ENCODE measurements at regions not wholly inside any gene's neighbourhood (a gene's known extent, or its start where the extent isn't known, plus 50 kb on each side); places are given as distances from the start of the nearest gene placed in this dataset.

DNA sequence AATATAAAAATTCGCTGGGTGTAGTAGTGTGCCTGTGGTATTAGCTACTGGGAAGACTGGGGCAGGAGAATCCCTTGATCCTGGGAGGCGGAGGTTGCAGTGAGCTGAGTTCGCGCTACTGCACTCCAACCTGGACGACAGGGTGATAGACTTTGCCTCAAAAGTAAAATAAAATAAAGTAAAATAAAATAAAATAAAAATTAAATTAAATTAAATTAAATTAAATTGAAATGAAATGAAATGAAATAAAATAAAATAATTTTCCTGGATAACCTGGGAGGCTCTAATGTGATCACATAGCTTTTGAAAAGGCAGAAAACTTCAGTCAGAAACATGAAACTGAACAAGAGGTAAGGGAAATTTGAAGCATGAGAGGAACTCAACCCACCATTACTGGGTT, 818.4 kb upstream of the ATXN7L3B start:
- intact Hi-C loops (cut with DNase I), result no loop called here
- ATAC-seq, result no peak

GRCh38 chr12:73726881-73727280, 810.8 kb upstream of the ATXN7L3B start:
- ATAC-seq (no peak), DNase-seq (no peak), FAIRE-seq (no peak)
- Histone ChIP-seq H3K4me1 (no peaks in the 10 kb centered on the region), H3K36me3 (no peaks in the 10 kb centered on the region), H3K27me3 (no peaks in the 10 kb centered on the region), H3K9me3 (no peaks in the 10 kb centered on the region), H3K27ac (no peak overlapping the region), H3K4me3 (no peak overlapping the region)
- 61 to 69% methylated on average over 6 of the region's 6 CpGs for WGBS, 2 donors
- TF ChIP-seq, protein P1, sequence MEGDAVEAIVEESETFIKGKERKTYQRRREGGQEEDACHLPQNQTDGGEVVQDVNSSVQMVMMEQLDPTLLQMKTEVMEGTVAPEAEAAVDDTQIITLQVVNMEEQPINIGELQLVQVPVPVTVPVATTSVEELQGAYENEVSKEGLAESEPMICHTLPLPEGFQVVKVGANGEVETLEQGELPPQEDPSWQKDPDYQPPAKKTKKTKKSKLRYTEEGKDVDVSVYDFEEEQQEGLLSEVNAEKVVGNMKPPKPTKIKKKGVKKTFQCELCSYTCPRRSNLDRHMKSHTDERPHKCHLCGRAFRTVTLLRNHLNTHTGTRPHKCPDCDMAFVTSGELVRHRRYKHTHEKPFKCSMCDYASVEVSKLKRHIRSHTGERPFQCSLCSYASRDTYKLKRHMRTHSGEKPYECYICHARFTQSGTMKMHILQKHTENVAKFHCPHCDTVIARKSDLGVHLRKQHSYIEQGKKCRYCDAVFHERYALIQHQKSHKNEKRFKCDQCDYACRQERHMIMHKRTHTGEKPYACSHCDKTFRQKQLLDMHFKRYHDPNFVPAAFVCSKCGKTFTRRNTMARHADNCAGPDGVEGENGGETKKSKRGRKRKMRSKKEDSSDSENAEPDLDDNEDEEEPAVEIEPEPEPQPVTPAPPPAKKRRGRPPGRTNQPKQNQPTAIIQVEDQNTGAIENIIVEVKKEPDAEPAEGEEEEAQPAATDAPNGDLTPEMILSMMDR (IDR thresholded peaks at IDR 0.05), result no peak
- intact Hi-C loops (cut with DNase I), result no loop called here

More for the DNA sequence above, 818.4 kb upstream of the ATXN7L3B start:
- H3K27me3 ChIP-seq, result no peaks in the 10 kb centered on the region
- WGBS, 2 donors, result 82 to 89% methylated on average over 5 of the region's 5 CpGs
- H3K9me3 ChIP-seq, result no peaks in the 10 kb centered on the region
- H3K27ac ChIP-seq, result no peak overlapping the region
- no peak for DNase-seq
- no peak overlapping the region for H3K4me3 ChIP-seq
- H3K4me1 ChIP-seq, result no peaks in the 10 kb centered on the region
- H3K36me3 ChIP-seq, result no peaks in the 10 kb centered on the region
- TF ChIP-seq, protein P1 (IDR thresholded peaks at IDR 0.05), result no peak
- FAIRE-seq, result no peak

DNA sequence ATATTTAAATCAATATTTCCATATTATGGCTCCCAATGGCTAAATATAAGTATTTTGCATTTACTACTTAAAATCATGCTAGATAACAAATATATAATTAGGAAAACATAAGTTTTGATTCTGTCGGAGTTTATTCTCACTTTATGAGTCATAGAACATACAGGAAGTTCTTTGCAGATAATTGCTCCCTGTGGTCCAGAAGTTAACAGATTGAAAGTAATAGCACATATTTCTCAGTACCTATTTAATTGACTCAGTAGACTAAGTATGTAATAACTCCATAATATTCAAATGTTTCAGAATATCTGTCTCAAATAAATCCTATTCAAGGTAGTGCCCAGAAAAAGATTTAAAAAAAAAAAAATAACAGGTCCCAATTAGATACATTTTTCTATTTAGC, 806.0 kb upstream of the ATXN7L3B start:
- Histone ChIP-seq H3K4me3 (no peak overlapping the region), H3K27me3 (no peaks in the 10 kb centered on the region), H3K9me3 (no peaks in the 10 kb centered on the region), H3K4me1 (no peaks in the 10 kb centered on the region), H3K36me3 (no peaks in the 10 kb centered on the region), H3K27ac (no peak overlapping the region)
- FAIRE-seq (no peak), ATAC-seq (no peak), DNase-seq (no peak)
- TF ChIP-seq, protein P1 (IDR thresholded peaks at IDR 0.05), result no peak
- WGBS, 2 donors, result 61 to 72% methylated on average over 1 of the region's 1 CpG
- intact Hi-C loops (cut with DNase I), result no loop called here

DNA sequence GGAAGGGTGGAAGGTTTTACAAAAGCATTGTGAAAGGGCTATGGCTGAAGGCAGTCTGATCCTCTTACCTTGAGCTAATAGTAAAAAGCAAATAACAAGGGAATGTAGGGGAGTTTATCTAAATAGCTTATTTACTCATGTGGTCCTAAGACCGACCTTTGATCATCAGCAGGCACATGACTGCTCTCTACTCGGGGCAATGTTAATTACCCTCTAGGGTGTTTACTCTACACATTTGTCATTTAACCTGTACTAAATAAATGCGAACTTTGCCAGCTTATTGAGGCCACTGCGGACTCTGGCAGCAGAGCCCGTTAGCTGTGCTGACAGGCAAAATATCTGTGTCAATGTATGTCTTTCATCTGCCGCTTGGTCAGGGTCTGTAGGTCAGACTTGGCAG, 768.3 kb upstream of the ATXN7L3B start:
- WGBS, 2 donors, result 20% methylated on average over 6 of the region's 6 CpGs
- intact Hi-C loops (cut with DNase I), result no loop called here
- no peak for DNase-seq
- Histone ChIP-seq H3K4me3 (no peak overlapping the region), H3K36me3 (no peaks in the 10 kb centered on the region), H3K9me3 (no peaks in the 10 kb centered on the region), H3K27me3 (no peaks in the 10 kb centered on the region), H3K27ac (no peak overlapping the region), H3K4me1 (no peaks in the 10 kb centered on the region)
- TF ChIP-seq, protein P1 (IDR thresholded peaks at IDR 0.05), result no peak
- ATAC-seq, result no peak
- FAIRE-seq, result no peak

DNA sequence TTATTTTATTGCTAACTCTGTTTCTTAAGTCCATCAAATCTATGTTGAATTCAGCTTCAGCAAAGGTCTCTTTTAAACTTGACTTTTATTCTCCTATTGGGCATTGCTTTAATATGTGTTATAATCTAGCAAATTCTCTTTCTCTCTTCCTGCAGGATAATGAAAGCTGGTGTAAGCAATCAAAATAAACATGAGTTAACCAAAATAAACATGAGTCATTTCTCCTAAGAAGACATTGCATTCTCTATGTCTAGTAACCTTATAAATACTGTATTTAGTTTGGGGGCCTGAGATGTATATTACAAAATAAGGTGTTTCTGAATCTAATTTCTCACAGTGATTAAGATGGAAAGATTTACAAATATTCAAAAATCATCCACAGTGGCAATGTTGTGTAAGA, 739.1 kb upstream of the ATXN7L3B start:
- TF ChIP-seq, protein P1 (IDR thresholded peaks at IDR 0.05), result no peak
- DNase-seq (no peak), FAIRE-seq (no peak), ATAC-seq (no peak)
- Histone ChIP-seq H3K4me3 (no peak overlapping the region), H3K36me3 (no peaks in the 10 kb centered on the region), H3K4me1 (no peaks in the 10 kb centered on the region), H3K9me3 (no peaks in the 10 kb centered on the region), H3K27me3 (no peaks in the 10 kb centered on the region), H3K27ac (no peak overlapping the region)
- intact Hi-C loops (cut with DNase I), result no loop called here
